ENCODE measurements at regions not wholly inside any gene's neighbourhood (a gene's known extent, or its start where the extent isn't known, plus 50 kb on each side); places are given as distances from the start of the nearest gene placed in this dataset.
"Not testable (repeated sequence)": the region's sequence is repeated elsewhere in the genome, so short reads cannot be mapped to it uniquely, and the experiment has no call there.

DNA sequence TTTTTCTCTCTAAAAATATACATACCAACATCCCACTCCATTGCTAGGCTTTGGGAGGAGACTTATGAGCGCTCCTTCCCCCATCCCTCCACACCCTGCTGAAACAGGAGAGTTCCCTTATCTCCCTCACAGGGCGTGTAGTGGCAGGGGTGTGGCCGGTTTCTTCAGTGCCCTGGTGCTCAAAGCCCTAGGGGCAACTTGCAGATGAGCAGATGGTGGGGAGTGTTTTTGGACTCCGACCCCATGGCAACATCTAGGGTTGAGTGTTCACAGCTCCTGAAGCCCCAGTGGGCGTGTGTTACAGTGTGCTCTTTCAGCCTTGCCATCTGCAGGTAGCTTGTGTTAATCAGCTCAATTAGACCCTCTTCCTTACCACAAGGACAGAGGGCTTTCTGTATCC, 409.5 kb downstream of the MAT2B start:
- no peak for DNase-seq
- Histone ChIP-seq H3K4me3 (replicated peaks in 1 of 3) (no peak overlapping the region), H3K27ac (no peak overlapping the region), H3K36me3 (no peaks in the 10 kb centered on the region), H3K4me1 (no peaks in the 10 kb centered on the region), H3K9me3 (no peaks in the 10 kb centered on the region), H3K27me3 (no peaks in the 10 kb centered on the region)
- intact Hi-C loops (cut with DNase I) = no loop called here
- 81 to 84% methylated on average over 5 of the region's 5 CpGs for WGBS, 2 donors
- TF ChIP-seq POLR2A (IDR thresholded peaks at IDR 0.05) = no peak
- TF ChIP-seq, protein P1, sequence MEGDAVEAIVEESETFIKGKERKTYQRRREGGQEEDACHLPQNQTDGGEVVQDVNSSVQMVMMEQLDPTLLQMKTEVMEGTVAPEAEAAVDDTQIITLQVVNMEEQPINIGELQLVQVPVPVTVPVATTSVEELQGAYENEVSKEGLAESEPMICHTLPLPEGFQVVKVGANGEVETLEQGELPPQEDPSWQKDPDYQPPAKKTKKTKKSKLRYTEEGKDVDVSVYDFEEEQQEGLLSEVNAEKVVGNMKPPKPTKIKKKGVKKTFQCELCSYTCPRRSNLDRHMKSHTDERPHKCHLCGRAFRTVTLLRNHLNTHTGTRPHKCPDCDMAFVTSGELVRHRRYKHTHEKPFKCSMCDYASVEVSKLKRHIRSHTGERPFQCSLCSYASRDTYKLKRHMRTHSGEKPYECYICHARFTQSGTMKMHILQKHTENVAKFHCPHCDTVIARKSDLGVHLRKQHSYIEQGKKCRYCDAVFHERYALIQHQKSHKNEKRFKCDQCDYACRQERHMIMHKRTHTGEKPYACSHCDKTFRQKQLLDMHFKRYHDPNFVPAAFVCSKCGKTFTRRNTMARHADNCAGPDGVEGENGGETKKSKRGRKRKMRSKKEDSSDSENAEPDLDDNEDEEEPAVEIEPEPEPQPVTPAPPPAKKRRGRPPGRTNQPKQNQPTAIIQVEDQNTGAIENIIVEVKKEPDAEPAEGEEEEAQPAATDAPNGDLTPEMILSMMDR (IDR thresholded peaks at IDR 0.05) = no peak

DNA sequence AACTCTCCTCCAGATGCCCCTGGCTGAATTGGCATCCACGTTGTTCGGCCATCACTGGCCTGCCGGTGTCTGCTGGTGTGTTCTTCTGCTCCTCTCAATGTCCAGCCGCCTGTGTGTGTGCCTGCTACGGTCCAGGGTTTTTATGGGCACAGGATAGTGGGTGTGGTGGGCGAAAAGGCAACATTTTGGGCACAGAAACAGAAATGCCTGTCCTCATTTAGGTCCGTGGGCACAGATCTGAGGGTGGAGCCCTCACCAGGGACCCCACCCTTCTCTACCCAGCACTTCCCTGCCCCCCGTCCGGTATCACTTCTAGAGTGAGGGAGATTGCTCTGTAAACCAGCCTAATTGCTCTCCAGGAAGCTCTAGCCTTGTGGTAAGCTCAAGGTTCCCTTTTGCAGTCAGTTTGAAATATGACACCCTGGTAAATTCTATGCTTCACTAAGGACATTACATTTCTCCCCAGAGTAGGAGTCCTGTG, 410.1 kb downstream of the MAT2B start:
- Histone ChIP-seq H3K4me1 (no peaks in the 10 kb centered on the region), H3K27ac (no peak overlapping the region), H3K36me3 (no peaks in the 10 kb centered on the region), H3K4me3 (replicated peaks in 1 of 3) (no peak overlapping the region), H3K9me3 (no peaks in the 10 kb centered on the region), H3K27me3 (no peaks in the 10 kb centered on the region)
- DNase-seq = no peak
- intact Hi-C loops (cut with DNase I) = no loop called here
- WGBS, 2 donors = 44 to 66% methylated on average over 2 to 8 of the region's 9 CpGs
- TF ChIP-seq, protein P1 (IDR thresholded peaks at IDR 0.05) = no peak
- TF ChIP-seq POLR2A (IDR thresholded peaks at IDR 0.05) = no peak

DNA sequence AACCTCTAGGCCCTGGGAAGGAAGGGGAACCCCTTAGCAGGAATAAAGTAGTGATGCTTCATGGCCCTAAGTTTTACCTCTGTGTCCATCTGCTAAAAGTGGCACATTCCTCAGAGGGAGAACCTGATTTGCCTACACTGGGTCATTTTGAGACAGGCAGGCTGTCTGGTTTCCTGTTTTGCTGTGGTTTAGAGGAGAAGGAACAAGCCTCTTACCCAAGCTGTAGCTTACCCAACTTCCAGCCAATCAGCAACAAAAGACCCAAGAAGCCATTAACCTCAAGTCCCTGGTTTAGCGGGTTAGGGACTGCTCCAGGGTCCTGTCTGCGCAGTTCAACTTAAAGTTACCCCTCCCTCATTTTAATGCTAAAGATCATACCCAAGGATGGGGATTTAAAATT, 411.0 kb downstream of the MAT2B start:
- DNase-seq = no peak
- H3K4me3 ChIP-seq (replicated peaks in 1 of 3) = no peak overlapping the region
- 84 to 97% methylated on average over 2 of the region's 2 CpGs for WGBS, 2 donors
- no peaks in the 10 kb centered on the region for H3K4me1 ChIP-seq
- H3K9me3 ChIP-seq = no peaks in the 10 kb centered on the region
- H3K27ac ChIP-seq = no peak overlapping the region
- no peaks in the 10 kb centered on the region for H3K36me3 ChIP-seq
- no peak for TF ChIP-seq POLR2A (IDR thresholded peaks at IDR 0.05)
- TF ChIP-seq, protein P1 (IDR thresholded peaks at IDR 0.05) = no peak
- no peaks in the 10 kb centered on the region for H3K27me3 ChIP-seq
- intact Hi-C loops (cut with DNase I) = no loop called here

DNA sequence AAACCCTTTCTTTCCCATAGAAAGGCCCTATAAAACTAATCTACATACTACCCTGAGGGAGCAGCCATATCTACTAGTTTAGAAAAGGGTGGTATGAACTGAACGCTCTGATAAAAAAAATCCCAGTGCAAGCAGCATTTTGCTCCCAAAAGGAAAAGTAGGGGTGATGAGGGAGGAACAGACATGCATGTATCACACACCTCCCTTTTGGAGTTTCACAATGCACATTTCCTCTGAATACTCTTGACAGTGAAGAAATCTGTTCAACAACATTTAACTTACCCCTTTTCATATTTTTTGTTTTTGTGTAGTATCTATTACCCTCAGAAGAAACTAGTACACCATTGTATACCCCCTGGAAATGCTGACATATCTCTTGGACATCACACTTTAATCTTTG, 411.4 kb downstream of the MAT2B start:
- no peak overlapping the region for H3K27ac ChIP-seq
- 90 to 93% methylated on average over 1 of the region's 1 CpG for WGBS, 2 donors
- intact Hi-C loops (cut with DNase I) = no loop called here
- no peaks in the 10 kb centered on the region for H3K4me1 ChIP-seq
- no peak overlapping the region for H3K4me3 ChIP-seq (replicated peaks in 1 of 3)
- no peaks in the 10 kb centered on the region for H3K9me3 ChIP-seq
- no peaks in the 10 kb centered on the region for H3K27me3 ChIP-seq
- DNase-seq = no peak
- no peaks in the 10 kb centered on the region for H3K36me3 ChIP-seq
- no peak for TF ChIP-seq POLR2A (IDR thresholded peaks at IDR 0.05)
- TF ChIP-seq, protein P1 (IDR thresholded peaks at IDR 0.05) = no peak

DNA sequence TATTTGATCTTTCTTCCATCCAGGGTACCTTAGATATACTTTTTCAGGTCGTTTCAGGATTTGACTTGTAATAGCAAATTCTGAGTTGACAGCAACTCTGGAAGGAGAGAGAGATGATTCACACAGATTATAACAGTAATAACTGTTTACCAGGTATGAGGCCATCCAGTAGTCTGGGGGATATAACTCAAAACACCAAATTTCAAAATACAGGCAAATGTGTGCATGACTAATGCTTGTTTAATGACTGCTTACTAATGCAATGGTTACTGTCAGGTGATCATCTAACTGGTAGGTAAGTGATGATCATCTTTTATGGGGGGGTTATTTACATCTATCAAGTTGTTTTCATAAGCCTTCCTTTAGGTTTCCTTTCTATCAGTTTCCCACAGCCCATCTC, 412.3 kb downstream of the MAT2B start:
- no peaks in the 10 kb centered on the region for H3K9me3 ChIP-seq
- H3K36me3 ChIP-seq = no peaks in the 10 kb centered on the region
- no peaks in the 10 kb centered on the region for H3K4me1 ChIP-seq
- intact Hi-C loops (cut with DNase I) = no loop called here
- TF ChIP-seq POLR2A (IDR thresholded peaks at IDR 0.05) = no peak
- TF ChIP-seq, protein P1 (IDR thresholded peaks at IDR 0.05) = no peak
- DNase-seq = no peak
- no peak overlapping the region for H3K27ac ChIP-seq
- 52 to 61% methylated on average over 1 of the region's 1 CpG for WGBS, 2 donors
- no peaks in the 10 kb centered on the region for H3K27me3 ChIP-seq
- no peak overlapping the region for H3K4me3 ChIP-seq (replicated peaks in 1 of 3)

DNA sequence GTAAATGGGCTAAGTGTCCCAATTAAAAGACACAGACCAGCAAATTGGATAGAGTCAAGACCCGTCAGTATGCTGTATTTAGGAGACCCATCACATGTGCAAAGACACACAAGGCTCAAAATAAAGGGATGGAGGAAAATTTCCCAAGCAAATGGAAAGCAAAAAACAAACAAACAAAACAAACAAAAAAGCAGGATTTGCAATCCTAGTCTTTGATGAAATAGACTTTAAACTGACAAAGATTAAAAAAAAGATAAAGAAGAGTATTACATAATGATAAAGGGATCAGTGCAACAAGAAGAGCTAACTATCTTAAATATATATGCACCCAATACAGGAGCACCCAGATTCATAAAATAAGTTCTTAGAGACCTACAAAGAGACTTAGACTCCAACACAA, 429.6 kb downstream of the MAT2B start:
- DNase-seq; intact Hi-C loops (cut with DNase I); H3K4me1 ChIP-seq; H3K9me3 ChIP-seq; H3K27me3 ChIP-seq; H3K36me3 ChIP-seq; H3K27ac ChIP-seq; H3K4me3 ChIP-seq (replicated peaks in 1 of 3): not testable (repeated sequence)
- 86 to 90% methylated on average over 1 of the region's 1 CpG for WGBS, 2 donors

All from thyroid gland (tissue), 4 donors.